ENCODE measurements at regions not wholly inside any gene's neighbourhood (a gene's known extent, or its start where the extent isn't known, plus 50 kb on each side); places are given as distances from the start of the nearest gene placed in this dataset.

DNA sequence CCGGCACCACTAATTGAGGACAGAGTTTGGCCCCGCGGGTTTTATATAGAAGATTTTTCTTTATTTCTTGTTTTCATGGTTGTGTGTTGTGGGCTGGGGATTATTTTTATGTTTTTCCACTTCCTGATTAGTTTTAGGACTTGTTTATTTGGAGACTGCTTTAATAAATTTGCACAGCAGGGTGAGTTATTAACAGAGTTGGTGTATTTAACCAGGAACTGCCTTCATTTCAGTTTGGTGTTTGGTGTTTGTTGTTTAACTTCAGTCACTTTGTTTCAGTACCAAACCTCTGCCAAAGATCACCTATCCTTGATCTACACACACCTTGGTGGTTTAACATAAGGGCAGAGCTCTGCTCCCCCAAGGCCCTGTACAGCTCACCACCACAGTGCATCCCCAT is 103.5 kb upstream of the LMO4 start:
- no peak for ATAC-seq (ENCODE audit: low read depth)
- H2AFZ ChIP-seq (ENCODE audit: insufficient read depth, low read depth, low read length, poor library complexity, severe bottlenecking) = no peak overlapping the region
- H3K27me3 ChIP-seq (replicated peaks in 1 of 4; ENCODE audit: control extremely low read depth in 1 of 4, control insufficient read depth in 3 of 4, insufficient read depth in 4 of 4, low read length in 3 of 4) = no peaks in the 10 kb centered on the region
- no peaks in the 10 kb centered on the region for H4K20me1 ChIP-seq (ENCODE audit: control insufficient read depth, insufficient read depth, low read length, poor library complexity, severe bottlenecking)
- H3K27me3 Mint-ChIP-seq = no peaks in the 10 kb centered on the region
- no peak overlapping the region for H3K9ac ChIP-seq (ENCODE audit: low read length)
- intact Hi-C loops (cut with micrococcal nuclease) = no loop called here
- H3K27ac Mint-ChIP-seq = no peak overlapping the region
- H3K79me2 ChIP-seq (ENCODE audit: control insufficient read depth, insufficient read depth, low read length) = no peaks in the 10 kb centered on the region
- no peak overlapping the region for H3K4me2 ChIP-seq (replicated peaks; ENCODE audit: low read depth, low read length, poor library complexity, severe bottlenecking)
- no peaks in the 10 kb centered on the region for H3K9me3 ChIP-seq (ENCODE audit: control extremely low read depth in 1 of 3, control insufficient read depth in 2 of 3, insufficient read depth in 1 of 3, low read length in 2 of 3)
- TF ChIP-seq, protein P1, sequence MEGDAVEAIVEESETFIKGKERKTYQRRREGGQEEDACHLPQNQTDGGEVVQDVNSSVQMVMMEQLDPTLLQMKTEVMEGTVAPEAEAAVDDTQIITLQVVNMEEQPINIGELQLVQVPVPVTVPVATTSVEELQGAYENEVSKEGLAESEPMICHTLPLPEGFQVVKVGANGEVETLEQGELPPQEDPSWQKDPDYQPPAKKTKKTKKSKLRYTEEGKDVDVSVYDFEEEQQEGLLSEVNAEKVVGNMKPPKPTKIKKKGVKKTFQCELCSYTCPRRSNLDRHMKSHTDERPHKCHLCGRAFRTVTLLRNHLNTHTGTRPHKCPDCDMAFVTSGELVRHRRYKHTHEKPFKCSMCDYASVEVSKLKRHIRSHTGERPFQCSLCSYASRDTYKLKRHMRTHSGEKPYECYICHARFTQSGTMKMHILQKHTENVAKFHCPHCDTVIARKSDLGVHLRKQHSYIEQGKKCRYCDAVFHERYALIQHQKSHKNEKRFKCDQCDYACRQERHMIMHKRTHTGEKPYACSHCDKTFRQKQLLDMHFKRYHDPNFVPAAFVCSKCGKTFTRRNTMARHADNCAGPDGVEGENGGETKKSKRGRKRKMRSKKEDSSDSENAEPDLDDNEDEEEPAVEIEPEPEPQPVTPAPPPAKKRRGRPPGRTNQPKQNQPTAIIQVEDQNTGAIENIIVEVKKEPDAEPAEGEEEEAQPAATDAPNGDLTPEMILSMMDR (IDR thresholded peaks at IDR 0.05) = no peak
- TF ChIP-seq EZH2 (IDR thresholded peaks at IDR 0.05; ENCODE audit: borderline replicate concordance, insufficient read depth, low read depth, low read length, poor library complexity, severe bottlenecking) = no peak
- 100% methylated on average over 1 of the region's 3 CpGs for WGBS (ENCODE audit: insufficient coverage)
- H3K4me3 Mint-ChIP-seq = no peak overlapping the region
- H3K27ac ChIP-seq (ENCODE audit: low read length in 2 of 2) = no peak overlapping the region
- H3K36me3 ChIP-seq (replicated peaks in 1 of 2; ENCODE audit: control extremely low read depth in 1 of 2, control insufficient read depth in 1 of 2, extremely low read depth in 1 of 2, insufficient read depth in 2 of 2, low read length in 1 of 2) = no peaks in the 10 kb centered on the region
- H3K4me3 ChIP-seq (ENCODE audit: control extremely low read depth in 1 of 5, extremely low read depth in 1 of 5, insufficient read depth in 1 of 5, low read depth in 2 of 5, low read length in 4 of 5) = no peak overlapping the region
- no peaks in the 10 kb centered on the region for H3K9me3 Mint-ChIP-seq (ENCODE audit: insufficient read depth)
- H3K4me1 Mint-ChIP-seq = peaks cover 7% of the 10 kb centered on the region
- ChIA-PET POLR2A (no interaction called here), CTCF (no interaction called here)
- H3K4me1 ChIP-seq (ENCODE audit: control insufficient read depth in 2 of 2, insufficient read depth in 2 of 2, low read length in 2 of 2) = no peaks in the 10 kb centered on the region
- no peak for DNase-seq

DNA sequence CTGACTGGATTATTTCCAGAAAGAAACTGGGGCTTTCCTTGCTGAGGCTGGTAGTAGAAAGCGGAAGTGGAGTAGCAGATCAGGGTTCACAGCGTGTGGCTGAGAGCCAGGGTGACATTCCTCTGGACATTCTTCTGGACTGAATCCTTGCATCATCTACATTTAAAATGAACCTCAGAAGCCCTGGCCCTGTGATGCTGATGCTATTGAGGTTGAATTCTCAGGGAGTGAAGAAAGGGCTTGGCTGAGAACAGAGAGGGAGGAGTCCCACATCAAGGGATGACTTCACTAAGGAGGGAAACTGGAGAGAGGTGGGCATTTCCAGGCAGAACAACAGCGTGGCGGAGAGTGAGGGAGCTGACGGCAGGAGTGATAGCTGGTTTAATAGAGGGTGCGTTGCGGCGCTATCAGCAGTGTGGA is 102.3 kb upstream of the LMO4 start:
- Histone ChIP-seq H3K27me3 (replicated peaks in 1 of 4; ENCODE audit: control extremely low read depth in 1 of 4, control insufficient read depth in 3 of 4, insufficient read depth in 4 of 4, low read length in 3 of 4) (no peaks in the 10 kb centered on the region), H3K27ac (ENCODE audit: low read length in 2 of 2) (no peak overlapping the region), H2AFZ (ENCODE audit: insufficient read depth, low read depth, low read length, poor library complexity, severe bottlenecking) (no peak overlapping the region), H3K4me2 (replicated peaks; ENCODE audit: low read depth, low read length, poor library complexity, severe bottlenecking) (no peak overlapping the region), H3K4me3 (ENCODE audit: control extremely low read depth in 1 of 5, extremely low read depth in 1 of 5, insufficient read depth in 1 of 5, low read depth in 2 of 5, low read length in 4 of 5) (no peak overlapping the region), H3K9me3 (ENCODE audit: control extremely low read depth in 1 of 3, control insufficient read depth in 2 of 3, insufficient read depth in 1 of 3, low read length in 2 of 3) (no peaks in the 10 kb centered on the region), H4K20me1 (ENCODE audit: control insufficient read depth, insufficient read depth, low read length, poor library complexity, severe bottlenecking) (no peaks in the 10 kb centered on the region), H3K36me3 (replicated peaks in 1 of 2; ENCODE audit: control extremely low read depth in 1 of 2, control insufficient read depth in 1 of 2, extremely low read depth in 1 of 2, insufficient read depth in 2 of 2, low read length in 1 of 2) (no peaks in the 10 kb centered on the region), H3K9ac (ENCODE audit: low read length) (no peak overlapping the region), H3K79me2 (ENCODE audit: control insufficient read depth, insufficient read depth, low read length) (no peaks in the 10 kb centered on the region), H3K4me1 (ENCODE audit: control insufficient read depth in 2 of 2, insufficient read depth in 2 of 2, low read length in 2 of 2) (peaks cover 0 to under 1% of the 10 kb centered on the region in 2 donors)
- TF ChIP-seq EZH2 (IDR thresholded peaks at IDR 0.05; ENCODE audit: borderline replicate concordance, insufficient read depth, low read depth, low read length, poor library complexity, severe bottlenecking) = no peak
- CTCF ChIA-PET = no interaction called here
- H3K9me3 Mint-ChIP-seq (ENCODE audit: insufficient read depth) = no peaks in the 10 kb centered on the region
- no peak for ATAC-seq (ENCODE audit: low read depth)
- H3K27ac Mint-ChIP-seq = no peak overlapping the region
- H3K27me3 Mint-ChIP-seq = no peaks in the 10 kb centered on the region
- POLR2A ChIA-PET = no interaction called here
- DNase-seq = no peak
- 68% methylated on average over 7 of the region's 8 CpGs for WGBS (ENCODE audit: insufficient coverage)
- H3K4me1 Mint-ChIP-seq = peaks cover 7% of the 10 kb centered on the region
- no peak overlapping the region for H3K4me3 Mint-ChIP-seq
- intact Hi-C loops (cut with micrococcal nuclease) = no loop called here
